ENCODE measurements at regions not wholly inside any gene's neighbourhood (a gene's known extent, or its start where the extent isn't known, plus 50 kb on each side); places are given as distances from the start of the nearest gene placed in this dataset.

DNA sequence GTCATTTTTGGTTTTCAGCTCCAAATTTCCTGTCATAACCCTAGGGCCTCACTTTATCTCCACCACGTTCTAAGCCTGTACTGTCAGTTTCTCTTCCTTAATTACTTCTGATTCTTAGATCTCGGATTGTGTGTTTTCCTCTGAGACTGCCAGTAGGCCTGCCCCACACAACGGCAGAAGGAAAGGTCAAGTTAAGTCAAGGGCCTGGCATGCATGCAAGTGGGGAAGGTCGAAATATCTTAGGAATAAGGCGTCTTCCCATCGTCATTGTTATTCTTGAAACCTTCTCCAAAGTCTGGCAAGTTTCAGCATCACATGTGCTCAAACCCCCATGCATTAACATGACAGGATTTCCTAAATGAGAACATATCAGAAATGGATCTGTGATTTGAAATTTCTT lies 203.5 kb upstream of the TSHZ2 start (continued):
- TF ChIP-seq, protein P1, sequence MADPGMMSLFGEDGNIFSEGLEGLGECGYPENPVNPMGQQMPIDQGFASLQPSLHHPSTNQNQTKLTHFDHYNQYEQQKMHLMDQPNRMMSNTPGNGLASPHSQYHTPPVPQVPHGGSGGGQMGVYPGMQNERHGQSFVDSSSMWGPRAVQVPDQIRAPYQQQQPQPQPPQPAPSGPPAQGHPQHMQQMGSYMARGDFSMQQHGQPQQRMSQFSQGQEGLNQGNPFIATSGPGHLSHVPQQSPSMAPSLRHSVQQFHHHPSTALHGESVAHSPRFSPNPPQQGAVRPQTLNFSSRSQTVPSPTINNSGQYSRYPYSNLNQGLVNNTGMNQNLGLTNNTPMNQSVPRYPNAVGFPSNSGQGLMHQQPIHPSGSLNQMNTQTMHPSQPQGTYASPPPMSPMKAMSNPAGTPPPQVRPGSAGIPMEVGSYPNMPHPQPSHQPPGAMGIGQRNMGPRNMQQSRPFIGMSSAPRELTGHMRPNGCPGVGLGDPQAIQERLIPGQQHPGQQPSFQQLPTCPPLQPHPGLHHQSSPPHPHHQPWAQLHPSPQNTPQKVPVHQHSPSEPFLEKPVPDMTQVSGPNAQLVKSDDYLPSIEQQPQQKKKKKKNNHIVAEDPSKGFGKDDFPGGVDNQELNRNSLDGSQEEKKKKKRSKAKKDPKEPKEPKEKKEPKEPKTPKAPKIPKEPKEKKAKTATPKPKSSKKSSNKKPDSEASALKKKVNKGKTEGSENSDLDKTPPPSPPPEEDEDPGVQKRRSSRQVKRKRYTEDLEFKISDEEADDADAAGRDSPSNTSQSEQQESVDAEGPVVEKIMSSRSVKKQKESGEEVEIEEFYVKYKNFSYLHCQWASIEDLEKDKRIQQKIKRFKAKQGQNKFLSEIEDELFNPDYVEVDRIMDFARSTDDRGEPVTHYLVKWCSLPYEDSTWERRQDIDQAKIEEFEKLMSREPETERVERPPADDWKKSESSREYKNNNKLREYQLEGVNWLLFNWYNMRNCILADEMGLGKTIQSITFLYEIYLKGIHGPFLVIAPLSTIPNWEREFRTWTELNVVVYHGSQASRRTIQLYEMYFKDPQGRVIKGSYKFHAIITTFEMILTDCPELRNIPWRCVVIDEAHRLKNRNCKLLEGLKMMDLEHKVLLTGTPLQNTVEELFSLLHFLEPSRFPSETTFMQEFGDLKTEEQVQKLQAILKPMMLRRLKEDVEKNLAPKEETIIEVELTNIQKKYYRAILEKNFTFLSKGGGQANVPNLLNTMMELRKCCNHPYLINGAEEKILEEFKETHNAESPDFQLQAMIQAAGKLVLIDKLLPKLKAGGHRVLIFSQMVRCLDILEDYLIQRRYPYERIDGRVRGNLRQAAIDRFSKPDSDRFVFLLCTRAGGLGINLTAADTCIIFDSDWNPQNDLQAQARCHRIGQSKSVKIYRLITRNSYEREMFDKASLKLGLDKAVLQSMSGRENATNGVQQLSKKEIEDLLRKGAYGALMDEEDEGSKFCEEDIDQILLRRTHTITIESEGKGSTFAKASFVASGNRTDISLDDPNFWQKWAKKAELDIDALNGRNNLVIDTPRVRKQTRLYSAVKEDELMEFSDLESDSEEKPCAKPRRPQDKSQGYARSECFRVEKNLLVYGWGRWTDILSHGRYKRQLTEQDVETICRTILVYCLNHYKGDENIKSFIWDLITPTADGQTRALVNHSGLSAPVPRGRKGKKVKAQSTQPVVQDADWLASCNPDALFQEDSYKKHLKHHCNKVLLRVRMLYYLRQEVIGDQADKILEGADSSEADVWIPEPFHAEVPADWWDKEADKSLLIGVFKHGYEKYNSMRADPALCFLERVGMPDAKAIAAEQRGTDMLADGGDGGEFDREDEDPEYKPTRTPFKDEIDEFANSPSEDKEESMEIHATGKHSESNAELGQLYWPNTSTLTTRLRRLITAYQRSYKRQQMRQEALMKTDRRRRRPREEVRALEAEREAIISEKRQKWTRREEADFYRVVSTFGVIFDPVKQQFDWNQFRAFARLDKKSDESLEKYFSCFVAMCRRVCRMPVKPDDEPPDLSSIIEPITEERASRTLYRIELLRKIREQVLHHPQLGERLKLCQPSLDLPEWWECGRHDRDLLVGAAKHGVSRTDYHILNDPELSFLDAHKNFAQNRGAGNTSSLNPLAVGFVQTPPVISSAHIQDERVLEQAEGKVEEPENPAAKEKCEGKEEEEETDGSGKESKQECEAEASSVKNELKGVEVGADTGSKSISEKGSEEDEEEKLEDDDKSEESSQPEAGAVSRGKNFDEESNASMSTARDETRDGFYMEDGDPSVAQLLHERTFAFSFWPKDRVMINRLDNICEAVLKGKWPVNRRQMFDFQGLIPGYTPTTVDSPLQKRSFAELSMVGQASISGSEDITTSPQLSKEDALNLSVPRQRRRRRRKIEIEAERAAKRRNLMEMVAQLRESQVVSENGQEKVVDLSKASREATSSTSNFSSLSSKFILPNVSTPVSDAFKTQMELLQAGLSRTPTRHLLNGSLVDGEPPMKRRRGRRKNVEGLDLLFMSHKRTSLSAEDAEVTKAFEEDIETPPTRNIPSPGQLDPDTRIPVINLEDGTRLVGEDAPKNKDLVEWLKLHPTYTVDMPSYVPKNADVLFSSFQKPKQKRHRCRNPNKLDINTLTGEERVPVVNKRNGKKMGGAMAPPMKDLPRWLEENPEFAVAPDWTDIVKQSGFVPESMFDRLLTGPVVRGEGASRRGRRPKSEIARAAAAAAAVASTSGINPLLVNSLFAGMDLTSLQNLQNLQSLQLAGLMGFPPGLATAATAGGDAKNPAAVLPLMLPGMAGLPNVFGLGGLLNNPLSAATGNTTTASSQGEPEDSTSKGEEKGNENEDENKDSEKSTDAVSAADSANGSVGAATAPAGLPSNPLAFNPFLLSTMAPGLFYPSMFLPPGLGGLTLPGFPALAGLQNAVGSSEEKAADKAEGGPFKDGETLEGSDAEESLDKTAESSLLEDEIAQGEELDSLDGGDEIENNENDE (IDR thresholded peaks at IDR 0.05; ENCODE audit: insufficient replicate concordance, low read length): no peak
- TF ChIP-seq HDAC6 (IDR thresholded peaks at IDR 0.05; ENCODE audit: low read depth, low read length) (no peak), RBBP5 (IDR thresholded peaks at IDR 0.05; ENCODE audit: borderline replicate concordance, low read depth, low read length) (no peak), YY1 (IDR thresholded peaks at IDR 0.05; ENCODE audit: low read depth, low read length) (no peak), MAFK (IDR thresholded peaks at IDR 0.05; ENCODE audit: low read depth, low read length) (no peak), SP1 (IDR thresholded peaks at IDR 0.05; ENCODE audit: low read depth, low read length) (no peak), KDM4A (IDR thresholded peaks at IDR 0.05; ENCODE audit: low read depth, low read length, severe bottlenecking) (no peak)

Measured in H1 (cell line).